H1 (cell line): ENCODE measurements at regions not wholly inside any gene's neighbourhood (a gene's known extent, or its start where the extent isn't known, plus 50 kb on each side); places are given as distances from the start of the nearest gene placed in this dataset.

Source experiments
- CTCF ChIA-PET: fragments of 300-600 bp; sonication (Branson Sonifier 250); formaldehyde crosslinking; loops from one replicate; lab custom pipeline; 2021; ENCODE audit not compliant: partially characterized antibody; lab: Charles Lee
- POLR2A ChIA-PET: fragments of 300-600 bp; sonication (Branson Sonifier 250); formaldehyde crosslinking; loops from one replicate; lab custom pipeline; 2021; ENCODE audit warnings: inconsistent platforms; ENCODE audit not compliant: partially characterized antibody; lab: Charles Lee
- DNase-seq, 2 experiments: peaks; one replicate each; pipeline versions ENCODE4 v3.0.0 to v3.0.0-alpha.2; 2010 to 2022; ENCODE audit warnings: low spot score in 2 of 2, low read depth in 1 of 2, mixed read lengths in 1 of 2
- FAIRE-seq: peaks from 2 replicates; lab custom pipeline; 2011; peaks lifted over from hg19 to GRCh38; lab: Jason Lieb, UNC
- H2AFZ ChIP-seq: 2 replicates; pipeline ENCODE4 v1.8.1; 2012; ENCODE audit warnings: low read length, inconsistent platforms
- H2AK5ac ChIP-seq: 2 replicates; pipeline ENCODE4 v1.6.1; 2013; ENCODE audit warnings: low read depth, low read length
- H2BK120ac ChIP-seq: replicated peaks from 2 replicates; pipeline ENCODE3; 2013; ENCODE audit warnings: low read depth, low read length, inconsistent platforms
- H2BK12ac ChIP-seq: 2 replicates; pipeline ENCODE4 v1.6.1; 2013; ENCODE audit warnings: low read depth, low read length
- H2BK15ac ChIP-seq: 2 replicates; pipeline ENCODE4 v1.6.1; 2013; ENCODE audit warnings: low read length
- H2BK20ac ChIP-seq: 2 replicates; pipeline ENCODE4 v1.6.1; 2013; ENCODE audit warnings: low read length
- H2BK5ac ChIP-seq: 2 replicates; pipeline ENCODE4 v1.6.1; 2013; ENCODE audit warnings: low read depth, low read length
- H3K14ac ChIP-seq: 2 replicates; pipeline ENCODE4 v1.6.1; 2013; ENCODE audit warnings: inconsistent platforms; ENCODE audit not compliant: insufficient read length
- H3K18ac ChIP-seq: 2 replicates; pipeline ENCODE4 v1.6.1; 2013; ENCODE audit warnings: low read length; ENCODE audit errors: extremely low read depth
- H3K23ac ChIP-seq: 2 replicates; pipeline ENCODE4 v1.6.1; 2013; ENCODE audit warnings: inconsistent platforms; ENCODE audit not compliant: insufficient read length
- H3K23me2 ChIP-seq: 2 replicates; pipeline ENCODE4 v1.6.1; 2013; ENCODE audit warnings: low read depth, low read length
- H3K27ac ChIP-seq: 2 replicates; pipeline ENCODE4 v1.6.1; 2011; ENCODE audit warnings: low read depth, low read length, inconsistent platforms
- H3K27me3 ChIP-seq, 4 experiments: replicated peaks in 1 of 4; 1 replicate in 1 of 4; 2 replicates in 3 of 4; pipeline versions ENCODE4 v1.6.1 to v1.8.1; 2011 to 2013; ENCODE audit warnings: low read length in 3 of 4, mild to moderate bottlenecking in 3 of 4, inconsistent platforms in 2 of 4, mixed read lengths in 2 of 4, moderate library complexity in 1 of 4; ENCODE audit not compliant: control insufficient read depth in 3 of 4, insufficient read depth in 3 of 4; ENCODE audit errors: extremely low read depth in 1 of 4
- H3K36me3 ChIP-seq, 4 experiments: 2 replicates each; pipeline versions ENCODE4 v1.6.1 to v1.8.1; 2011 to 2013; ENCODE audit warnings: mild to moderate bottlenecking in 4 of 4, low read length in 3 of 4, moderate library complexity in 2 of 4, control low read depth in 1 of 4, inconsistent platforms in 1 of 4; ENCODE audit not compliant: insufficient read depth in 4 of 4, control insufficient read depth in 2 of 4
- H3K4ac ChIP-seq: replicated peaks from 2 replicates; pipeline ENCODE3; 2013; ENCODE audit warnings: low read length, low read depth, mixed read lengths, inconsistent platforms; ENCODE audit not compliant: insufficient read length
- H3K4me1 ChIP-seq, 4 experiments: replicated peaks in 1 of 4; 1 replicate in 1 of 4; 2 replicates in 3 of 4; pipeline versions ENCODE4 v1.6.1 to v1.8.1; 2011 to 2013; ENCODE audit warnings: low read length in 3 of 4, inconsistent platforms in 2 of 4, mixed read lengths in 1 of 4; ENCODE audit not compliant: insufficient read depth in 4 of 4, control insufficient read depth in 3 of 4
- H3K4me2 ChIP-seq, 2 experiments: 2 replicates each; pipeline versions ENCODE4 v1.6.1 to v1.8.1; 2011 to 2013; ENCODE audit warnings: low read depth in 2 of 2, low read length in 2 of 2, control low read depth in 1 of 2, inconsistent platforms in 1 of 2, mild to moderate bottlenecking in 1 of 2; ENCODE audit not compliant: insufficient read depth in 1 of 2
- H3K4me3 ChIP-seq, 4 experiments: fragments of 200-600, 300-600 bp in 1 of 4; sonication (generic), shearing (Covaris generic), sonication (Bioruptor Twin) in 1 of 4; 2 replicates each; pipeline versions ENCODE4 v1.5.1 to v1.8.1; 2011 to 2016; ENCODE audit warnings: low read length in 4 of 4, low read depth in 3 of 4, control low read depth in 2 of 4, inconsistent platforms in 2 of 4, mild to moderate bottlenecking in 2 of 4, mixed read lengths in 1 of 4, moderate library complexity in 1 of 4; ENCODE audit not compliant: insufficient read depth in 2 of 4; ENCODE audit errors: extremely low read depth in 1 of 4
- H3K56ac ChIP-seq: replicated peaks from 2 replicates; pipeline ENCODE3; 2013; ENCODE audit warnings: low read depth, mild to moderate bottlenecking, mixed read lengths, low read length, inconsistent platforms; ENCODE audit not compliant: insufficient read length
- H3K79me1 ChIP-seq: 2 replicates; pipeline ENCODE4 v1.6.1; 2013; ENCODE audit warnings: low read depth, low read length, control low read depth
- H3K79me2 ChIP-seq, 2 experiments: 2 replicates each; pipeline versions ENCODE4 v1.6.1 to v1.8.1; 2012 to 2013; ENCODE audit warnings: low read length in 2 of 2, mild to moderate bottlenecking in 2 of 2, inconsistent platforms in 1 of 2; ENCODE audit not compliant: insufficient read depth in 2 of 2, control insufficient read depth in 1 of 2
- H3K9ac ChIP-seq, 4 experiments: replicated peaks in 1 of 4; 1 replicate in 1 of 4; 2 replicates in 3 of 4; pipeline versions ENCODE4 v1.6.1 to v1.8.1; 2011 to 2013; ENCODE audit warnings: low read depth in 3 of 4, low read length in 3 of 4, control low read depth in 2 of 4, mild to moderate bottlenecking in 2 of 4, moderate library complexity in 2 of 4, inconsistent platforms in 1 of 4; ENCODE audit errors: extremely low read depth in 1 of 4
- H3K9me3 ChIP-seq, 2 experiments: 2 replicates each; pipeline versions ENCODE4 v1.6.1 to v1.8.1; 2012 to 2013; ENCODE audit warnings: mild to moderate bottlenecking in 2 of 2, moderate library complexity in 2 of 2, control low read depth in 1 of 2, inconsistent platforms in 1 of 2, low read depth in 1 of 2, low read length in 1 of 2, mixed read lengths in 1 of 2; ENCODE audit not compliant: insufficient read depth in 2 of 2
- H4K20me1 ChIP-seq, 2 experiments: replicated peaks in 1 of 2; 2 replicates each; pipeline versions ENCODE3 to v1.8.1; 2011 to 2013; ENCODE audit warnings: inconsistent platforms in 2 of 2, low read length in 2 of 2, mild to moderate bottlenecking in 1 of 2; ENCODE audit not compliant: insufficient read depth in 2 of 2, control insufficient read depth in 1 of 2
- H4K5ac ChIP-seq: 2 replicates; pipeline ENCODE4 v1.6.1; 2013; ENCODE audit warnings: low read length, low read depth, mixed read lengths, inconsistent platforms; ENCODE audit not compliant: insufficient read length
- H4K8ac ChIP-seq: 2 replicates; pipeline ENCODE4 v1.8.0; 2013; ENCODE audit warnings: mild to moderate bottlenecking, moderate library complexity, low read length, inconsistent platforms; ENCODE audit not compliant: insufficient read depth; ENCODE audit errors: extremely low read depth
- H4K91ac ChIP-seq: replicated peaks from 2 replicates; pipeline ENCODE3; 2013; ENCODE audit warnings: low read length, mixed read lengths, inconsistent platforms; ENCODE audit not compliant: insufficient read length
- BRCA1 ChIP-seq: IDR thresholded peaks from 2 replicates; pipeline ENCODE4 v1.6.1; 2012; ENCODE audit warnings: low read depth, low read length, improper control_type of control experiment
- CREB1 ChIP-seq: IDR thresholded peaks from 2 replicates; pipeline ENCODE4 v1.6.1; 2012; ENCODE audit warnings: inconsistent platforms
- FOSL1 ChIP-seq: IDR thresholded peaks from 2 replicates; pipeline ENCODE4 v1.6.1; 2011; ENCODE audit warnings: mild to moderate bottlenecking, low read depth, low read length, moderate library complexity; ENCODE audit not compliant: insufficient read depth
- HDAC2 ChIP-seq, 2 experiments: fragments of 300-600 bp in 1 of 2; sonication (generic) in 1 of 2; IDR thresholded peaks; 2 replicates each; pipeline ENCODE4 v1.6.1; 2011 to 2012; ENCODE audit warnings: low read depth in 2 of 2, low read length in 2 of 2, mild to moderate bottlenecking in 2 of 2, moderate library complexity in 2 of 2, borderline replicate concordance in 1 of 2, inconsistent platforms in 1 of 2
- NANOG ChIP-seq: IDR thresholded peaks from 2 replicates; pipeline ENCODE4 v1.6.1; 2011; ENCODE audit warnings: low read length, low read depth, mild to moderate bottlenecking, inconsistent platforms; ENCODE audit not compliant: insufficient read depth, poor library complexity, severe bottlenecking
- PHF8 ChIP-seq: fragments of 200-600 bp; sonication (generic); conservative IDR thresholded peaks from 2 replicates; pipeline ENCODE4 v1.7.1; 2012; ENCODE audit warnings: low read depth, mild to moderate bottlenecking, inconsistent platforms, low read length, moderate library complexity
- RBBP5 ChIP-seq: IDR thresholded peaks from 2 replicates; pipeline ENCODE4 v1.7.1; 2012; ENCODE audit warnings: low read depth, mild to moderate bottlenecking, inconsistent platforms, low read length, moderate library complexity, borderline replicate concordance
- RFX5 ChIP-seq: IDR thresholded peaks from 2 replicates; pipeline ENCODE4 v1.6.1; 2011; ENCODE audit warnings: low read depth, low read length, improper control_type of control experiment, borderline replicate concordance
- RXRA ChIP-seq: IDR thresholded peaks from 2 replicates; pipeline ENCODE4 v1.6.1; 2011; ENCODE audit warnings: low read depth, mild to moderate bottlenecking, low read length, moderate library complexity; ENCODE audit not compliant: insufficient read depth
- TBP ChIP-seq: IDR thresholded peaks from 2 replicates; pipeline ENCODE4 v1.6.1; 2011; ENCODE audit warnings: low read depth, low read length, improper control_type of control experiment
- TEAD4 ChIP-seq: IDR thresholded peaks from 2 replicates; pipeline ENCODE4 v1.6.1; 2012; ENCODE audit warnings: low read depth, low read length, inconsistent platforms, mixed read lengths
- WGBS, 2 experiments: shearing (Covaris generic) in 1 of 2; methylation state at CpG; one replicate each; pipeline versions ENCODE4 v1.1.6 to v1.1.7; 2013 to 2015; ENCODE audit warnings: low lambda C conversion rate in 2 of 2, mixed read lengths in 2 of 2, inconsistent platforms in 1 of 2, low coverage in 1 of 2, missing lambda C conversion rate in 1 of 2; ENCODE audit not compliant: insufficient replicate concordance in 2 of 2, insufficient coverage in 1 of 2, insufficient read length in 1 of 2; ENCODE audit errors: extremely low coverage in 1 of 2, missing lambda C conversion rate in 1 of 2; 5-methylcytosine and 5-hydroxymethylcytosine counted together

DNA sequence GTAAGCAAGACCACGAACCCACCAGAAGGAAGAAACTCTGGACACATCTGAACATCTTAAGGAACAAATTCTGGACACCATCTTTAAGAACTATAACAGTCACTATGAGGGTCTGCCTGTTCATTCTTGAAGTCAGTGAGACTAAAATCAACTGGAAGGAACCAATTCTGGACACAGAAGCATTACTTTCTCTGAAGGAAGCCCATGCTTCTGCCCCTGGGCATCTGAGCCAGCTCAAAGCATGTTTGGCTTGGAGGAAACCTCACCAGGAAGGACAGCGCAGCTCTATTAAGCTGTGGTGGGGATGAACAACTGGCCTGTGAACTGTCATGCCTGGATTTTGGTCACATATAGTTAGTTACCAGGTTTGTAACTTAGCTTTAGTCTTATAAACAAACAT lies 132.4 kb upstream of the GDF10 start:
- H3K4me3 ChIP-seq: no peak overlapping the region
- H4K20me1 ChIP-seq: no peaks in the 10 kb centered on the region
- no peak overlapping the region for H3K23ac ChIP-seq
- no peak overlapping the region for H2AK5ac ChIP-seq
- ChIA-PET CTCF (interaction anchor here (0.7 to 1.6 kb wide), 2 partner anchors 14 to 31 kb away, joined by 3 to 5 read pairs; no protein-coding TSS in a partner anchor), POLR2A (no interaction called here)
- no peak overlapping the region for H2BK12ac ChIP-seq
- no peaks in the 10 kb centered on the region for H3K79me2 ChIP-seq
- no peak overlapping the region for H4K91ac ChIP-seq
- H3K56ac ChIP-seq: no peak overlapping the region
- no peak overlapping the region for H3K14ac ChIP-seq
- H2BK20ac ChIP-seq: no peak overlapping the region
- H4K8ac ChIP-seq: no peak overlapping the region
- 90% methylated on average over 2 of the region's 2 CpGs; no CpG with 5 or more reads in 1 of the 2 experiments for WGBS, 2 experiments
- H2BK120ac ChIP-seq: no peak overlapping the region
- no peak overlapping the region for H2BK15ac ChIP-seq
- peaks cover 5 to 13% of the 10 kb centered on the region in 2 experiments; a peak in 2 of 4 replicates for H3K9me3 ChIP-seq
- H3K9ac ChIP-seq: no peak overlapping the region
- no peaks in the 10 kb centered on the region; a peak in 1 of 7 replicates for H3K4me1 ChIP-seq
- DNase-seq (no peak), FAIRE-seq (no peak)
- no peak overlapping the region for H3K4me2 ChIP-seq
- no peak overlapping the region for H4K5ac ChIP-seq
- H3K27ac ChIP-seq: no peak overlapping the region
- H3K36me3 ChIP-seq: no peaks in the 10 kb centered on the region
- no peak overlapping the region for H2BK5ac ChIP-seq
- no peaks in the 10 kb centered on the region for H3K79me1 ChIP-seq
- no peak overlapping the region for H2AFZ ChIP-seq
- no peak overlapping the region for H3K4ac ChIP-seq
- no peak overlapping the region for H3K18ac ChIP-seq
- no peaks in the 10 kb centered on the region for H3K23me2 ChIP-seq
- no peaks in the 10 kb centered on the region for H3K27me3 ChIP-seq
- no peak for TF ChIP-seq TBP
- no peak for TF ChIP-seq FOSL1
- no peak for TF ChIP-seq TEAD4
- TF ChIP-seq RBBP5: no peak
- TF ChIP-seq RXRA: no peak
- no peak for TF ChIP-seq PHF8
- no peak for TF ChIP-seq NANOG
- no peak for TF ChIP-seq BRCA1
- no peak for TF ChIP-seq HDAC2 (IDR thresholded peaks at IDR 0.05; ENCODE audit: borderline replicate concordance in 1 of 2, low read depth in 2 of 2, low read length in 2 of 2)
- TF ChIP-seq CREB1: no peak
- no peak for TF ChIP-seq RFX5
